8988T (cell line): ENCODE measurements at regions not wholly inside any gene's neighbourhood (a gene's known extent, or its start where the extent isn't known, plus 50 kb on each side); places are given as distances from the start of the nearest gene placed in this dataset.
A peak's percentile ranks its signal among the peaks of the same experiment; 100 is the strongest.

Experiments
- DNase-seq: peaks from one replicate; pipeline ENCODE4 v3.0.0; 2011

- DNase-seq, result no peak
Measured at GRCh38 chr12:98358144-98358543, 157.2 kb upstream of the TMPO start.

- no peak for DNase-seq
Measured at GRCh38 chr12:98359856-98360255, 155.5 kb upstream of the TMPO start.

GRCh38 chr12:98360401-98360800 lies 155.0 kb upstream of the TMPO start:
- DNase-seq, result no peak

GRCh38 chr12:98369581-98369980 lies 145.8 kb upstream of the TMPO start:
- no peak for DNase-seq

- DNase-seq, result no peak
Measured at GRCh38 chr12:98370976-98371375, 144.4 kb upstream of the TMPO start.

GRCh38 chr12:98371419-98371818 lies 144.0 kb upstream of the TMPO start:
- no peak for DNase-seq

GRCh38 chr12:98372340-98373024 lies 142.9 kb upstream of the TMPO start:
- no peak for DNase-seq

- no peak for DNase-seq
Measured at GRCh38 chr12:98373025-98373554, 142.3 kb upstream of the TMPO start.

- DNase-seq, result no peak
Measured at GRCh38 chr12:98374007-98374406, 141.4 kb upstream of the TMPO start.

GRCh38 chr12:98379106-98379505 lies 136.3 kb upstream of the TMPO start:
- DNase-seq, result no peak

GRCh38 chr12:98385641-98386040 lies 129.7 kb upstream of the TMPO start:
- DNase-seq, result no peak

GRCh38 chr12:98387444-98387843 lies 127.9 kb upstream of the TMPO start:
- DNase-seq, result no peak

- DNase-seq, result no peak
Measured at GRCh38 chr12:98388126-98388525, 127.3 kb upstream of the TMPO start.

- DNase-seq, result no peak
Measured at GRCh38 chr12:98389593-98389992, 125.8 kb upstream of the TMPO start.

GRCh38 chr12:98397323-98398105 lies 117.9 kb upstream of the TMPO start:
- DNase-seq, result peak; percentile 49

GRCh38 chr12:98399532-98399931 lies 115.9 kb upstream of the TMPO start:
- no peak for DNase-seq

GRCh38 chr12:98401427-98401826 lies 114.0 kb upstream of the TMPO start:
- no peak for DNase-seq

- no peak for DNase-seq
Measured at GRCh38 chr12:98402091-98402490, 113.3 kb upstream of the TMPO start.

GRCh38 chr12:98402671-98403070 lies 112.7 kb upstream of the TMPO start:
- no peak for DNase-seq

- DNase-seq, result no peak
Measured at GRCh38 chr12:98403385-98403784, 112.0 kb upstream of the TMPO start.

GRCh38 chr12:98403936-98404335 lies 111.5 kb upstream of the TMPO start:
- DNase-seq, result no peak

- DNase-seq, result no peak
Measured at GRCh38 chr12:98405805-98406366, 109.5 kb upstream of the TMPO start.

- no peak for DNase-seq
Measured at GRCh38 chr12:98406378-98406777, 109.0 kb upstream of the TMPO start.

- no peak for DNase-seq
Measured at GRCh38 chr12:98408681-98409080, 106.7 kb upstream of the TMPO start.
